ENCODE measurements at regions not wholly inside any gene's neighbourhood (a gene's known extent, or its start where the extent isn't known, plus 50 kb on each side); places are given as distances from the start of the nearest gene placed in this dataset.

- H2AFZ ChIP-seq (ENCODE audit: low read length): peak overlapping the region; percentile 24
- H3K4me3 ChIP-seq (replicated peaks in 1 of 4; ENCODE audit: control extremely low read depth in 1 of 4, insufficient read depth in 1 of 4, low read depth in 3 of 4, low read length in 4 of 4): peak overlapping the region in 2 of 4 experiments; percentile 69 to 75
- DNase-seq (ENCODE audit: low read depth in 2 of 2): no peak
- no peaks in the 10 kb centered on the region for H3K36me3 ChIP-seq (ENCODE audit: control insufficient read depth, insufficient read depth, low read length)
- H3K4me2 ChIP-seq (ENCODE audit: extremely low read depth, insufficient read depth, low read length): peak overlapping the region; percentile 56
- peaks cover 10% of the 10 kb centered on the region for H3K27me3 ChIP-seq (ENCODE audit: control insufficient read depth, insufficient read depth, low read length)
- no peaks in the 10 kb centered on the region for H3K79me2 ChIP-seq (ENCODE audit: control insufficient read depth, insufficient read depth, low read length)
- no peaks in the 10 kb centered on the region for H3K9me3 ChIP-seq (ENCODE audit: control insufficient read depth, insufficient read depth, low read depth, low read length)
- no peak overlapping the region for H3K9ac ChIP-seq (ENCODE audit: insufficient read depth, low read length)
- no peaks in the 10 kb centered on the region for H3K4me1 ChIP-seq (ENCODE audit: control insufficient read depth, extremely low read depth, insufficient read depth, low read length)
- TF ChIP-seq CTCF (conservative IDR thresholded peaks at IDR 0.05 in 1 of 2, IDR thresholded peaks at IDR 0.05 in 1 of 2; ENCODE audit: low read depth in 1 of 2, low read length in 2 of 2) (no peak), EZH2 (IDR thresholded peaks at IDR 0.05; ENCODE audit: low read length, missing control alignments) (no peak)
- no peaks in the 10 kb centered on the region for H4K20me1 ChIP-seq (ENCODE audit: control insufficient read depth, extremely low read depth, insufficient read depth, low read length)
- no peak overlapping the region for H3K27ac ChIP-seq (ENCODE audit: insufficient read depth, low read length)
Measured at GRCh38 chr12:114481200-114481535, 75.2 kb upstream of the TBX5 start.

GRCh38 chr12:114480337-114481199, 74.6 kb upstream of the TBX5 start:
- Histone ChIP-seq H3K9ac (ENCODE audit: insufficient read depth, low read length) (no peak overlapping the region), H3K27me3 (ENCODE audit: control insufficient read depth, insufficient read depth, low read length) (peaks cover 10% of the 10 kb centered on the region), H3K79me2 (ENCODE audit: control insufficient read depth, insufficient read depth, low read length) (no peaks in the 10 kb centered on the region), H4K20me1 (ENCODE audit: control insufficient read depth, extremely low read depth, insufficient read depth, low read length) (no peaks in the 10 kb centered on the region), H3K9me3 (ENCODE audit: control insufficient read depth, insufficient read depth, low read depth, low read length) (no peaks in the 10 kb centered on the region), H3K4me3 (replicated peaks in 1 of 4; ENCODE audit: control extremely low read depth in 1 of 4, insufficient read depth in 1 of 4, low read depth in 3 of 4, low read length in 4 of 4) (peak overlapping the region; percentile 51 to 75 (median 64)), H3K36me3 (ENCODE audit: control insufficient read depth, insufficient read depth, low read length) (no peaks in the 10 kb centered on the region), H3K4me2 (ENCODE audit: extremely low read depth, insufficient read depth, low read length) (peak overlapping the region; percentile 92), H3K27ac (ENCODE audit: insufficient read depth, low read length) (no peak overlapping the region), H2AFZ (ENCODE audit: low read length) (peak overlapping the region; percentile 28), H3K4me1 (ENCODE audit: control insufficient read depth, extremely low read depth, insufficient read depth, low read length) (no peaks in the 10 kb centered on the region)
- peak in 1 of 2 donors; percentile 66 for DNase-seq (ENCODE audit: low read depth in 2 of 2)
- TF ChIP-seq CTCF (conservative IDR thresholded peaks at IDR 0.05 in 1 of 2, IDR thresholded peaks at IDR 0.05 in 1 of 2; ENCODE audit: low read depth in 1 of 2, low read length in 2 of 2): no peak
- TF ChIP-seq EZH2 (IDR thresholded peaks at IDR 0.05; ENCODE audit: low read length, missing control alignments): no peak

- Histone ChIP-seq H3K79me2 (ENCODE audit: control insufficient read depth, insufficient read depth, low read length) (no peaks in the 10 kb centered on the region), H3K9ac (ENCODE audit: insufficient read depth, low read length) (peak overlapping the region; percentile 27), H3K4me3 (replicated peaks in 1 of 4; ENCODE audit: control extremely low read depth in 1 of 4, insufficient read depth in 1 of 4, low read depth in 3 of 4, low read length in 4 of 4) (peak overlapping the region; percentile 51 to 75 (median 64)), H2AFZ (ENCODE audit: low read length) (peak overlapping the region; percentile 53), H3K4me2 (ENCODE audit: extremely low read depth, insufficient read depth, low read length) (peak overlapping the region; percentile 92), H3K4me1 (ENCODE audit: control insufficient read depth, extremely low read depth, insufficient read depth, low read length) (no peaks in the 10 kb centered on the region), H4K20me1 (ENCODE audit: control insufficient read depth, extremely low read depth, insufficient read depth, low read length) (no peaks in the 10 kb centered on the region), H3K27me3 (ENCODE audit: control insufficient read depth, insufficient read depth, low read length) (peaks cover 10% of the 10 kb centered on the region), H3K36me3 (ENCODE audit: control insufficient read depth, insufficient read depth, low read length) (no peaks in the 10 kb centered on the region), H3K9me3 (ENCODE audit: control insufficient read depth, insufficient read depth, low read depth, low read length) (no peaks in the 10 kb centered on the region), H3K27ac (ENCODE audit: insufficient read depth, low read length) (no peak overlapping the region)
- DNase-seq (ENCODE audit: low read depth in 2 of 2): no peak
- no peak for TF ChIP-seq CTCF (conservative IDR thresholded peaks at IDR 0.05 in 1 of 2, IDR thresholded peaks at IDR 0.05 in 1 of 2; ENCODE audit: low read depth in 1 of 2, low read length in 2 of 2)
- TF ChIP-seq EZH2 (IDR thresholded peaks at IDR 0.05; ENCODE audit: low read length, missing control alignments): no peak
Measured at GRCh38 chr12:114479831-114480230, 73.9 kb upstream of the TBX5 start.

All from fibroblast of lung (primary cell).